ENCODE measurements at regions not wholly inside any gene's neighbourhood (a gene's known extent, or its start where the extent isn't known, plus 50 kb on each side); places are given as distances from the start of the nearest gene placed in this dataset.

- peak; percentile 38 for DNase-seq (ENCODE audit: low spot score)
Measured at GRCh38 chr2:20539776-20540586, 93.1 kb downstream of the RHOB start.

GRCh38 chr2:20540587-20541293 lies 93.9 kb downstream of the RHOB start:
- DNase-seq (ENCODE audit: low spot score): no peak

- DNase-seq (ENCODE audit: low spot score): no peak
Measured at GRCh38 chr2:20541294-20541640, 94.4 kb downstream of the RHOB start.

- no peak for DNase-seq (ENCODE audit: low spot score)
Measured at GRCh38 chr2:20541651-20542050, 94.8 kb downstream of the RHOB start.

- DNase-seq (ENCODE audit: low spot score): no peak
Measured at GRCh38 chr2:20542269-20542668, 95.4 kb downstream of the RHOB start.

GRCh38 chr2:20542746-20543468 lies 96.0 kb downstream of the RHOB start:
- no peak for DNase-seq (ENCODE audit: low spot score)

GRCh38 chr2:20543469-20544152 lies 96.7 kb downstream of the RHOB start:
- no peak for DNase-seq (ENCODE audit: low spot score)

GRCh38 chr2:20544153-20544747 lies 97.4 kb downstream of the RHOB start:
- peak; percentile 37 for DNase-seq (ENCODE audit: low spot score)

- no peak for DNase-seq (ENCODE audit: low spot score)
Measured at GRCh38 chr2:20549144-20549543, 101.8 kb downstream of the HS1BP3 start.

GRCh38 chr2:20549691-20550348 lies 101.1 kb downstream of the HS1BP3 start:
- DNase-seq (ENCODE audit: low spot score): no peak

- peak; percentile 76 for DNase-seq (ENCODE audit: low spot score)
Measured at GRCh38 chr2:20551260-20551944, 99.5 kb downstream of the HS1BP3 start.

- no peak for DNase-seq (ENCODE audit: low spot score)
Measured at GRCh38 chr2:20551945-20552328, 99.0 kb downstream of the HS1BP3 start.

GRCh38 chr2:20552847-20553246 lies 98.1 kb downstream of the HS1BP3 start:
- DNase-seq (ENCODE audit: low spot score): no peak

- no peak for DNase-seq (ENCODE audit: low spot score)
Measured at GRCh38 chr2:20553580-20553979, 97.3 kb downstream of the HS1BP3 start.

- no peak for DNase-seq (ENCODE audit: low spot score)
Measured at GRCh38 chr2:20555954-20556353, 94.9 kb downstream of the HS1BP3 start.

GRCh38 chr2:20556756-20557155 lies 94.1 kb downstream of the HS1BP3 start:
- DNase-seq (ENCODE audit: low spot score): no peak

GRCh38 chr2:20557226-20557625 lies 93.7 kb downstream of the HS1BP3 start:
- DNase-seq (ENCODE audit: low spot score): no peak

GRCh38 chr2:20557635-20558034 lies 93.3 kb downstream of the HS1BP3 start:
- DNase-seq (ENCODE audit: low spot score): no peak

GRCh38 chr2:20558391-20559150 lies 92.3 kb downstream of the HS1BP3 start:
- DNase-seq (ENCODE audit: low spot score): no peak

- DNase-seq (ENCODE audit: low spot score): no peak
Measured at GRCh38 chr2:20559277-20559676, 91.6 kb downstream of the HS1BP3 start.

All from globus pallidus (tissue), 1 donor.